Right lobe of liver (tissue), 6 donors: ENCODE measurements at regions not wholly inside any gene's neighbourhood (a gene's known extent, or its start where the extent isn't known, plus 50 kb on each side); places are given as distances from the start of the nearest gene placed in this dataset.

Experiments used
- ATAC-seq, 4 donors: fragments of 200-7000 bp; cut with Tn5 transposase; one replicate each; pipeline ENCODE4 v1.9.1; 2020; ENCODE audit warnings: mild to moderate bottlenecking in 4 of 4, moderate library complexity in 4 of 4
- DNase-seq, 3 donors: peaks; one replicate each; pipeline ENCODE4 v3.0.0-alpha.2; 2020
- H3K27ac ChIP-seq, 3 donors: fragments of 200-600 bp; one replicate each; pipeline ENCODE4 v1.8.0; 2022
- H3K27me3 ChIP-seq, 2 donors: fragments of 200-600 bp; one replicate each; pipeline ENCODE4 v1.8.0; 2022
- H3K36me3 ChIP-seq, 4 donors: fragments of 200-600 bp; sonication (generic) in 1 of 4; one replicate each; pipeline versions ENCODE4 v1.5.1 to v1.8.0; 2017 to 2022; ENCODE audit warnings: control low read depth in 1 of 4
- H3K4me1 ChIP-seq, 4 donors: fragments of 200-600 bp; sonication (generic) in 1 of 4; one replicate each; pipeline versions ENCODE4 v1.5.1 to v1.8.0; 2017 to 2022; ENCODE audit warnings: control low read depth in 1 of 4
- H3K4me3 ChIP-seq, 3 donors: fragments of 200-600 bp; one replicate each; pipeline ENCODE4 v1.8.0; 2022
- H3K9me3 ChIP-seq, 4 donors: fragments of 200-600 bp; sonication (generic) in 1 of 4; one replicate each; pipeline versions ENCODE4 v1.5.1 to v1.8.0; 2017 to 2022; ENCODE audit warnings: control low read depth in 1 of 4
- POLR2A ChIP-seq: fragments of 450-650 bp; IDR thresholded peaks from one replicate; pipeline ENCODE4 v1.6.1; 2017; ENCODE audit warnings: antibody characterized with exemption, mild to moderate bottlenecking
- WGBS: methylation state at CpG from one replicate; pipeline ENCODE4 v1.1.6; 2018; ENCODE audit warnings: low coverage, low lambda C conversion rate; ENCODE audit not compliant: insufficient coverage; ENCODE audit errors: missing lambda C conversion rate; 5-methylcytosine and 5-hydroxymethylcytosine counted together
- intact Hi-C, 2 donors: fragments of 100-400 bp; cut with DNase I; formaldehyde crosslinking; loops; one replicate each; pipeline versions ENCODE4 v1.11.2 to v1.14.1; 2022
- TF ChIP-seq, protein P1 (sequence below), 4 donors: fragments of 200-600 bp in 3 of 4; fragments of 450-650 bp in 1 of 4; IDR thresholded peaks; one replicate each; pipeline versions ENCODE4 v1.5.1 to v1.8.0; 2016 to 2022; ENCODE audit warnings: antibody characterized with exemption in 4 of 4, mild to moderate bottlenecking in 2 of 4
- donor health status: DM: no; HTN: yes; CAD: no.
- donor health status: DM: no; HTN: no; CAD: no.
- donor health status: DM: no; HTN: no; CAD: no.
- donor health status: DM: no; HTN: yes; CAD: no.
- donor health status: DM: no; HTN: yes; CAD: no.

DNA sequence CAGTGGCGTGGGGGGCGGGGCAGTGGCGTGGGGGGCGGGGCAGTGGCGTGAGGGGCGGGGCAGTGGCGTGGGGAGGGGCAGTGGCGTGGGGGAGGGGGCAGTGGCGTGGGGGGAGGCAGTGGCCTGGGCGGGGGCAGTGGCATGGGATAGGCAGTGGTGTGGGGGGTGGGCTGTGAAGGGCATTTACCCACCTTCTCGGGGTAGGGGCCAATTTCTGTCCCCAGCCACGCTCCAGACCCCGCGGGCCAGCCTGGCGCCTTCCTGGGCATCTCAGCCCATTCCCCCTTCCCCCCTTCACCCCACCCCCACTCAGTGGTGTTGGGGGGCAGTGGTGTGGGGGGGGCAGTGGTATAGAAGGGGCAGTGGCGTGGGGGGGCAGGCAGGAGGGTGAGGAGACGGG, 92.7 kb downstream of the LITAF start:
- H3K36me3 ChIP-seq, result no peaks in the 10 kb centered on the region
- TF ChIP-seq POLR2A, result no peak
- TF ChIP-seq, protein P1, sequence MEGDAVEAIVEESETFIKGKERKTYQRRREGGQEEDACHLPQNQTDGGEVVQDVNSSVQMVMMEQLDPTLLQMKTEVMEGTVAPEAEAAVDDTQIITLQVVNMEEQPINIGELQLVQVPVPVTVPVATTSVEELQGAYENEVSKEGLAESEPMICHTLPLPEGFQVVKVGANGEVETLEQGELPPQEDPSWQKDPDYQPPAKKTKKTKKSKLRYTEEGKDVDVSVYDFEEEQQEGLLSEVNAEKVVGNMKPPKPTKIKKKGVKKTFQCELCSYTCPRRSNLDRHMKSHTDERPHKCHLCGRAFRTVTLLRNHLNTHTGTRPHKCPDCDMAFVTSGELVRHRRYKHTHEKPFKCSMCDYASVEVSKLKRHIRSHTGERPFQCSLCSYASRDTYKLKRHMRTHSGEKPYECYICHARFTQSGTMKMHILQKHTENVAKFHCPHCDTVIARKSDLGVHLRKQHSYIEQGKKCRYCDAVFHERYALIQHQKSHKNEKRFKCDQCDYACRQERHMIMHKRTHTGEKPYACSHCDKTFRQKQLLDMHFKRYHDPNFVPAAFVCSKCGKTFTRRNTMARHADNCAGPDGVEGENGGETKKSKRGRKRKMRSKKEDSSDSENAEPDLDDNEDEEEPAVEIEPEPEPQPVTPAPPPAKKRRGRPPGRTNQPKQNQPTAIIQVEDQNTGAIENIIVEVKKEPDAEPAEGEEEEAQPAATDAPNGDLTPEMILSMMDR (IDR thresholded peaks at IDR 0.05), result no peak
- H3K4me3 ChIP-seq, result no peak overlapping the region
- ATAC-seq, result no peak
- H3K27me3 ChIP-seq, result no peaks in the 10 kb centered on the region
- 68% methylated on average over 9 of the region's 17 CpGs for WGBS
- no peak overlapping the region for H3K27ac ChIP-seq
- no peak for DNase-seq
- no peaks in the 10 kb centered on the region for H3K9me3 ChIP-seq
- intact Hi-C loops, result no loop called here
- H3K4me1 ChIP-seq, result peaks cover 0 to 24% (median 13%) of the 10 kb centered on the region in 4 donors

DNA sequence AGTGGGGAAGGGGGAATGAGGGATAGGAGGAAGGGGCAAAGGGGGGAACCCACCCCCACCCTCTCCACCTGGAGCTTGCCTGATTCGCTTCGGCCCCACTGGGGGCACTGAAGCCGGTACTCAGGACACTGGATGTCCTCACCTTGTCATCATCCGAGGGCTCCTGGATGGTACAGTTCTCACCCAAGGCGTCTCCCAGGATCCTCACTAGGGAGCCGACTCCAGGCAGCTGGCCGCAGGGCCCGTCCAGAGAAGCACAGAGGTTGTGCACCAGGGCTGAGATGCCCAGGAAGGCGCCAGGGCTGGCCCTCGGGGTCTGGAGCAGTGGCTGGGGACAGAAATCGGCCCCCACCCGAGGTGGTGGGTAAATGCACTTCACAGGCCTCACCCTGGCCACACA, 92.3 kb downstream of the LITAF start:
- Histone ChIP-seq H3K27ac (peak overlapping the region in 1 of 3 donors; percentile 60), H3K36me3 (no peaks in the 10 kb centered on the region), H3K4me1 (peaks cover 0 to 24% (median 13%) of the 10 kb centered on the region in 4 donors), H3K27me3 (no peaks in the 10 kb centered on the region), H3K4me3 (no peak overlapping the region), H3K9me3 (no peaks in the 10 kb centered on the region)
- no peak for ATAC-seq
- no peak for DNase-seq
- WGBS, result 80% methylated on average over 1 of the region's 12 CpGs
- TF ChIP-seq, protein P1 (IDR thresholded peaks at IDR 0.05), result no peak
- TF ChIP-seq POLR2A, result no peak
- intact Hi-C loops, result no loop called here

DNA sequence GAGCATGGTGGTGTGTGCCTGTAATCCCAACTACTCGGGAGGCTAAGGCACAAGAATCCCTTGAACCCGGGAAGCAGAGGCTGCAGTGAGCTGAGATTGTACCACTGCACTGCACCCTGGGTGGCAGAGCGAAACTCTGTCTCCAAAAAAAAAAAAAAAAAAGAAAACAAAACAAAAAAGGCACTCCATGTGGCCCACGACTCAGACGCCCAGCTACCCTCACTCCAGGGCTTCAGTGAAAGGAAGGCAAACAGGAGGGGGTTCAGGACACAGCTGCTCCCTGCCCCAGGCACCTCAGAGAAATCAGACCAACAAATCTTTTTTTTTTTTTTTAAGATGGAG, 91.7 kb downstream of the LITAF start:
- 74% methylated on average over 3 of the region's 5 CpGs for whole genome bisulfite sequencing
- Histone ChIP-seq H3K4me1 (peaks cover 0 to 24% (median 13%) of the 10 kb centered on the region in 4 donors), H3K27ac (peak overlapping the region; percentile 60 to 67 (median 60)), H3K9me3 (no peaks in the 10 kb centered on the region), H3K4me3 (no peak overlapping the region), H3K27me3 (no peaks in the 10 kb centered on the region), H3K36me3 (no peaks in the 10 kb centered on the region)
- TF ChIP-seq, protein P1 (IDR thresholded peaks at IDR 0.05), result no peak
- no peak for TF ChIP-seq POLR2A
- no peak for ATAC-seq
- no peak for DNase-seq
- intact Hi-C loops, result no loop called here
